Breast epithelium (tissue), 4 donors: ENCODE measurements at regions not wholly inside any gene's neighbourhood (a gene's known extent, or its start where the extent isn't known, plus 50 kb on each side); places are given as distances from the start of the nearest gene placed in this dataset.
"Not testable (repeated sequence)": the region's sequence is repeated elsewhere in the genome, so short reads cannot be mapped to it uniquely, and the experiment has no call there.

Experiments used
- DNase-seq, 2 donors: peaks; one replicate each; pipeline ENCODE4 v3.0.0-alpha.2; 2019; ENCODE audit warnings: low spot score in 2 of 2
- H3K27ac ChIP-seq, 2 donors: fragments of 200-600 bp; sonication (generic) in 1 of 2; one replicate each; pipeline ENCODE4 v1.5.1; 2016 to 2019; ENCODE audit warnings: mild to moderate bottlenecking in 1 of 2
- H3K27me3 ChIP-seq, 2 donors: fragments of 200-600 bp; sonication (generic) in 1 of 2; one replicate each; pipeline versions ENCODE4 v1.5.1 to v1.6.0; 2017 to 2019; ENCODE audit warnings: control low read depth in 1 of 2, mild to moderate bottlenecking in 1 of 2
- H3K36me3 ChIP-seq: fragments of 200-600 bp; one replicate; pipeline ENCODE4 v1.5.1; 2019
- H3K4me1 ChIP-seq, 2 donors: fragments of 200-600 bp; sonication (generic); one replicate each; pipeline ENCODE4 v1.5.1; 2016 to 2019; ENCODE audit warnings: control low read depth in 1 of 2
- H3K4me3 ChIP-seq, 3 donors: fragments of 200-600 bp; sonication (generic); 1 replicate in 2 of 3; 2 replicates in 1 of 3; pipeline ENCODE4 v1.5.1; 2016 to 2019; ENCODE audit warnings: mild to moderate bottlenecking in 3 of 3, moderate library complexity in 2 of 3
- H3K9me3 ChIP-seq, 2 donors: fragments of 200-600 bp; sonication (generic) in 1 of 2; one replicate each; pipeline ENCODE4 v1.5.1; 2016 to 2019; ENCODE audit warnings: control low read depth in 1 of 2
- CTCF ChIP-seq, 3 donors: fragments of 450-650 bp; IDR thresholded peaks; one replicate each; pipeline ENCODE4 v1.5.1; 2016 to 2017; ENCODE audit warnings: antibody characterized with exemption in 3 of 3, mild to moderate bottlenecking in 3 of 3, moderate library complexity in 3 of 3
- POLR2A ChIP-seq: fragments of 450-650 bp; IDR thresholded peaks from one replicate; pipeline ENCODE4 v1.6.1; 2016; ENCODE audit warnings: antibody characterized with exemption, mild to moderate bottlenecking, moderate library complexity
- POLR2AphosphoS5 ChIP-seq, 3 donors: sonication (generic); formaldehyde crosslinking; IDR thresholded peaks; one replicate each; pipeline ENCODE4 v1.6.1; 2017; ENCODE audit warnings: antibody characterized with exemption in 3 of 3
- intact Hi-C: fragments of 100-400 bp; cut with DNase I; formaldehyde crosslinking; loops from one replicate; pipeline ENCODE4 v1.15.1; 2023; ENCODE audit warnings: low total_unique reads

- no peaks in the 10 kb centered on the region for H3K4me1 ChIP-seq
- TF ChIP-seq POLR2A (no peak), CTCF (IDR thresholded peaks at IDR 0.05) (no peak), POLR2AphosphoS5 (IDR thresholded peaks at IDR 0.05) (no peak)
- H3K9me3 ChIP-seq: no peaks in the 10 kb centered on the region
- H3K36me3 ChIP-seq: no peaks in the 10 kb centered on the region
- no peak for DNase-seq
- intact Hi-C loops: no loop called here
- no peak overlapping the region for H3K27ac ChIP-seq
- no peak overlapping the region for H3K4me3 ChIP-seq
- H3K27me3 ChIP-seq: no peaks in the 10 kb centered on the region
Measured at GRCh38 chr10:65166272-65166671, 1645.1 kb downstream of the REEP3 start.

GRCh38 chr10:65172249-65172648, 1651.0 kb downstream of the REEP3 start:
- no peaks in the 10 kb centered on the region for H3K36me3 ChIP-seq
- no peak overlapping the region for H3K27ac ChIP-seq
- intact Hi-C loops: no loop called here
- TF ChIP-seq POLR2AphosphoS5 (IDR thresholded peaks at IDR 0.05) (no peak), POLR2A (no peak), CTCF (IDR thresholded peaks at IDR 0.05) (no peak)
- no peaks in the 10 kb centered on the region for H3K9me3 ChIP-seq
- H3K4me3 ChIP-seq: no peak overlapping the region
- no peaks in the 10 kb centered on the region for H3K4me1 ChIP-seq
- H3K27me3 ChIP-seq: no peaks in the 10 kb centered on the region
- DNase-seq: no peak

GRCh38 chr10:65176994-65177393, 1655.8 kb downstream of the REEP3 start:
- H3K4me3 ChIP-seq: no peak overlapping the region
- no peak overlapping the region for H3K27ac ChIP-seq
- intact Hi-C loops: no loop called here
- H3K27me3 ChIP-seq: no peaks in the 10 kb centered on the region
- H3K9me3 ChIP-seq: no peaks in the 10 kb centered on the region
- H3K36me3 ChIP-seq: no peaks in the 10 kb centered on the region
- TF ChIP-seq CTCF (IDR thresholded peaks at IDR 0.05): no peak
- no peak for TF ChIP-seq POLR2AphosphoS5 (IDR thresholded peaks at IDR 0.05)
- no peak for TF ChIP-seq POLR2A
- DNase-seq: no peak
- no peaks in the 10 kb centered on the region for H3K4me1 ChIP-seq

GRCh38 chr10:65183236-65183635, 1662.0 kb downstream of the REEP3 start:
- no peak for TF ChIP-seq CTCF (IDR thresholded peaks at IDR 0.05)
- TF ChIP-seq POLR2A: no peak
- TF ChIP-seq POLR2AphosphoS5 (IDR thresholded peaks at IDR 0.05): no peak
- Histone ChIP-seq H3K27me3 (no peaks in the 10 kb centered on the region), H3K9me3 (no peaks in the 10 kb centered on the region), H3K27ac (no peak overlapping the region), H3K36me3 (no peaks in the 10 kb centered on the region), H3K4me1 (no peaks in the 10 kb centered on the region), H3K4me3 (no peak overlapping the region)
- no peak for DNase-seq
- intact Hi-C loops: no loop called here

- H3K4me3 ChIP-seq, DNase-seq, H3K36me3 ChIP-seq: not testable (repeated sequence)
Measured at GRCh38 chr10:65186668-65187067, 1665.5 kb downstream of the REEP3 start.

GRCh38 chr10:65194126-65194525, 1672.9 kb downstream of the REEP3 start:
- Histone ChIP-seq H3K27ac (no peak overlapping the region), H3K9me3 (no peaks in the 10 kb centered on the region), H3K36me3 (no peaks in the 10 kb centered on the region), H3K27me3 (no peaks in the 10 kb centered on the region), H3K4me1 (no peaks in the 10 kb centered on the region), H3K4me3 (no peak overlapping the region)
- no peak for DNase-seq
- no peak for TF ChIP-seq POLR2AphosphoS5 (IDR thresholded peaks at IDR 0.05)
- no peak for TF ChIP-seq POLR2A
- TF ChIP-seq CTCF (IDR thresholded peaks at IDR 0.05): no peak
- intact Hi-C loops: no loop called here

More at GRCh38 chr10:65186668-65187067, 1665.5 kb downstream of the REEP3 start:
- H3K27ac ChIP-seq, H3K27me3 ChIP-seq, H3K4me1 ChIP-seq, H3K9me3 ChIP-seq, intact Hi-C loops: not testable (repeated sequence)
